Left colon (tissue), 2 donors: ENCODE measurements at regions not wholly inside any gene's neighbourhood (a gene's known extent, or its start where the extent isn't known, plus 50 kb on each side); places are given as distances from the start of the nearest gene placed in this dataset.
"Not testable (repeated sequence)": the region's sequence is repeated elsewhere in the genome, so short reads cannot be mapped to it uniquely, and the experiment has no call there.

Experiments used
- ATAC-seq: fragments of 200-7000 bp; cut with Tn5 transposase; one replicate; pipeline ENCODE4 v1.9.1; 2020; ENCODE audit warnings: mild to moderate bottlenecking, moderate library complexity
- DNase-seq, 2 donors: peaks; one replicate each; pipeline ENCODE4 v3.0.0-alpha.2; 2020
- intact Hi-C, 2 donors: fragments of 100-400 bp; cut with DNase I in 1 of 2; cut with micrococcal nuclease in 1 of 2; formaldehyde crosslinking; loops; one replicate each; pipeline versions ENCODE4 v1.11.2 to v1.14.0; 2022; cut with DNase I, micrococcal nuclease
- donor health status: DM: no; HTN: no; CAD: no.
- donor health status: DM: yes; HTN: yes; CAD: no.

- DNase-seq (peak; percentile 44 to 85), ATAC-seq (peak; percentile 43)
- intact Hi-C loops = loop anchor here in 1 of 2 donors (5.0 to 10.0 kb wide), 3 partner anchors 128 to 265 kb away; no protein-coding TSS in a partner anchor
Measured at GRCh38 chr5:36739751-36740221, 133.4 kb downstream of the SLC1A3 start.

GRCh38 chr5:36740259-36740898, 134.0 kb downstream of the SLC1A3 start:
- DNase-seq (no peak), ATAC-seq (no peak)
- intact Hi-C loops = loop anchor here in 1 of 2 donors (10.0 kb wide), 1 partner anchor 204 kb away; no protein-coding TSS in a partner anchor

GRCh38 chr5:36741128-36741527, 134.7 kb downstream of the SLC1A3 start:
- DNase-seq = no peak
- no peak for ATAC-seq
- intact Hi-C loops = loop anchor here in 1 of 2 donors (10.0 kb wide), 1 partner anchor 204 kb away; no protein-coding TSS in a partner anchor

GRCh38 chr5:36743891-36744772, 132.4 kb upstream of the NIPBL start:
- ATAC-seq (peak; percentile 77), DNase-seq (peak; percentile 83 to 85)
- intact Hi-C loops = loop anchor here in 1 of 2 donors (10.0 kb wide), 1 partner anchor 201 kb away; no protein-coding TSS in a partner anchor

- peak; percentile 92 for DNase-seq
- intact Hi-C loops = loop anchor here in 1 of 2 donors (10.0 kb wide), 1 partner anchor 200 kb away; no protein-coding TSS in a partner anchor
- ATAC-seq = peak; percentile 89
Measured at GRCh38 chr5:36744773-36745589, 131.6 kb upstream of the NIPBL start.

GRCh38 chr5:36747794-36748193, 128.8 kb upstream of the NIPBL start:
- intact Hi-C loops = loop anchor here in 1 of 2 donors (10.0 kb wide), 1 partner anchor 197 kb away; no protein-coding TSS in a partner anchor
- not testable (repeated sequence) for ATAC-seq, DNase-seq

GRCh38 chr5:36751886-36752285, 124.7 kb upstream of the NIPBL start:
- intact Hi-C loops = no loop called here
- ATAC-seq = no peak
- no peak for DNase-seq

- peak; percentile 73 for ATAC-seq
Measured at GRCh38 chr5:36755342-36755741, 121.2 kb upstream of the NIPBL start.

GRCh38 chr5:36755920-36756488, 120.6 kb upstream of the NIPBL start:
- peak; percentile 49 for ATAC-seq
- intact Hi-C loops = no loop called here
- DNase-seq = no peak

More at GRCh38 chr5:36755342-36755741, 121.2 kb upstream of the NIPBL start:
- intact Hi-C loops = no loop called here
- DNase-seq = no peak

- intact Hi-C loops = no loop called here
- ATAC-seq (peak; percentile 97), DNase-seq (peak; percentile 51 to 53)
Measured at GRCh38 chr5:36756848-36757247, 119.7 kb upstream of the NIPBL start.

- intact Hi-C loops = no loop called here
- DNase-seq = no peak
- ATAC-seq = no peak
Measured at GRCh38 chr5:36759117-36759516, 117.5 kb upstream of the NIPBL start.

GRCh38 chr5:36763454-36763853, 113.1 kb upstream of the NIPBL start:
- ATAC-seq (peak; percentile 40), DNase-seq (no peak)
- intact Hi-C loops = no loop called here

GRCh38 chr5:36765876-36766275, 110.7 kb upstream of the NIPBL start:
- no peak for ATAC-seq
- intact Hi-C loops = no loop called here

GRCh38 chr5:36766981-36767380, 109.6 kb upstream of the NIPBL start:
- no peak for ATAC-seq
- no peak for DNase-seq
- intact Hi-C loops = no loop called here

More at GRCh38 chr5:36765876-36766275, 110.7 kb upstream of the NIPBL start:
- no peak for DNase-seq

GRCh38 chr5:36768450-36768849, 108.1 kb upstream of the NIPBL start:
- DNase-seq (no peak), ATAC-seq (no peak)
- intact Hi-C loops = no loop called here

- intact Hi-C loops = no loop called here
- ATAC-seq (peak; percentile 70), DNase-seq (no peak)
Measured at GRCh38 chr5:36769129-36769770, 107.3 kb upstream of the NIPBL start.

- ATAC-seq (peak; percentile 74), DNase-seq (no peak)
- intact Hi-C loops = no loop called here
Measured at GRCh38 chr5:36770125-36770524, 106.4 kb upstream of the NIPBL start.
